ENCODE measurements at regions not wholly inside any gene's neighbourhood (a gene's known extent, or its start where the extent isn't known, plus 50 kb on each side); places are given as distances from the start of the nearest gene placed in this dataset.
"Not testable (repeated sequence)": the region's sequence is repeated elsewhere in the genome, so short reads cannot be mapped to it uniquely, and the experiment has no call there.

GRCh38 chr4:186871856-186872255, 148.2 kb upstream of the FAT1 start:
- no peak overlapping the region for H3K4me3 ChIP-seq (ENCODE audit: low read depth, low read length)
- ChIA-PET POLR2A (no interaction called here), CTCF (no interaction called here)
- no peak for TF ChIP-seq CTCF (IDR thresholded peaks at IDR 0.05; ENCODE audit: insufficient read depth, low read depth, low read length)
- no peaks in the 10 kb centered on the region for H3K27me3 ChIP-seq (ENCODE audit: control insufficient read depth, insufficient read depth, low read length)
- no peaks in the 10 kb centered on the region for H3K36me3 ChIP-seq (ENCODE audit: control insufficient read depth, insufficient read depth, low read length)
- DNase-seq (ENCODE audit: low read depth) = no peak

GRCh38 chr4:186873095-186873494, 149.4 kb upstream of the FAT1 start:
- H3K27me3 ChIP-seq (ENCODE audit: control insufficient read depth, insufficient read depth, low read length); POLR2A ChIA-PET; DNase-seq (ENCODE audit: low read depth); H3K4me3 ChIP-seq (ENCODE audit: low read depth, low read length); H3K36me3 ChIP-seq (ENCODE audit: control insufficient read depth, insufficient read depth, low read length): not testable (repeated sequence)
- CTCF ChIA-PET = interaction anchor here (0.6 kb wide), 1 partner anchor 125 kb away, joined by 3 read pairs; no protein-coding TSS in a partner anchor

GRCh38 chr4:186875476-186875875, 151.8 kb upstream of the FAT1 start:
- DNase-seq (ENCODE audit: low read depth) = no peak
- ChIA-PET POLR2A (no interaction called here), CTCF (interaction anchor here (1.7 kb wide), 1 partner anchor 14 kb away, joined by 7 read pairs; no protein-coding TSS in a partner anchor)
- no peaks in the 10 kb centered on the region for H3K27me3 ChIP-seq (ENCODE audit: control insufficient read depth, insufficient read depth, low read length)
- no peak overlapping the region for H3K4me3 ChIP-seq (ENCODE audit: low read depth, low read length)
- no peak for TF ChIP-seq CTCF (IDR thresholded peaks at IDR 0.05; ENCODE audit: insufficient read depth, low read depth, low read length)
- H3K36me3 ChIP-seq (ENCODE audit: control insufficient read depth, insufficient read depth, low read length) = no peaks in the 10 kb centered on the region

GRCh38 chr4:186876961-186877626, 153.4 kb upstream of the FAT1 start:
- ChIA-PET CTCF (interaction anchor here (1.7 kb wide), 1 partner anchor 15 kb away, joined by 7 read pairs; no protein-coding TSS in a partner anchor), POLR2A (no interaction called here)
- H3K27me3 ChIP-seq (ENCODE audit: control insufficient read depth, insufficient read depth, low read length) = no peaks in the 10 kb centered on the region
- no peaks in the 10 kb centered on the region for H3K36me3 ChIP-seq (ENCODE audit: control insufficient read depth, insufficient read depth, low read length)
- no peak for DNase-seq (ENCODE audit: low read depth)
- H3K4me3 ChIP-seq (ENCODE audit: low read depth, low read length) = no peak overlapping the region
- TF ChIP-seq CTCF (IDR thresholded peaks at IDR 0.05; ENCODE audit: insufficient read depth, low read depth, low read length) = no peak

GRCh38 chr4:186878203-186878776, 154.6 kb upstream of the FAT1 start:
- no peak overlapping the region for H3K4me3 ChIP-seq (ENCODE audit: low read depth, low read length)
- no peaks in the 10 kb centered on the region for H3K36me3 ChIP-seq (ENCODE audit: control insufficient read depth, insufficient read depth, low read length)
- H3K27me3 ChIP-seq (ENCODE audit: control insufficient read depth, insufficient read depth, low read length) = no peaks in the 10 kb centered on the region
- DNase-seq (ENCODE audit: low read depth) = peak; percentile 46
- TF ChIP-seq CTCF (IDR thresholded peaks at IDR 0.05; ENCODE audit: insufficient read depth, low read depth, low read length) = no peak
- ChIA-PET POLR2A (no interaction called here), CTCF (no interaction called here)

Data from BJ (cell line).